ENCODE measurements at regions not wholly inside any gene's neighbourhood (a gene's known extent, or its start where the extent isn't known, plus 50 kb on each side); places are given as distances from the start of the nearest gene placed in this dataset.
A peak's percentile ranks its signal among the peaks of the same experiment; 100 is the strongest.

DNA sequence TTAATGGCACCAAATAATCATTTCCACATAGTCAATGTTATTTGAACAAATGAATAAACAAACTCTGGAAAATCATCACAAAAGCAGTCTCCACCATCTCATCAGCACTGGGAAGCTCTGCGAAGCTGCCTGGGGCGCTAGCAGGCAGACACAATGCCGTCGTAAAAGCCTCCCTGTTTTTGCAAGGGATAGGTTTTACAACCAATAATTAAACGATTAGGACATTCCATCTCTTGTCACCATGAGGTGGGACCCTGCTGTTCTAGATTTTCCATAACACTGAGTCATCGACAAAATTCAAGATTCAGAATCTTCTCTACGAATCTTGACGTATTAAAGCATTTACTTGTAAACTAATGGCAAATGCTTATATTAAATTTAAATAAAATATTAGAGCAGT is 172.8 kb upstream of the AKR1E2 start:
- intact Hi-C loops (cut with DNase I), result no loop called here
- peaks cover 24% of the 10 kb centered on the region for H3K4me1 ChIP-seq
- TF ChIP-seq, protein P1, sequence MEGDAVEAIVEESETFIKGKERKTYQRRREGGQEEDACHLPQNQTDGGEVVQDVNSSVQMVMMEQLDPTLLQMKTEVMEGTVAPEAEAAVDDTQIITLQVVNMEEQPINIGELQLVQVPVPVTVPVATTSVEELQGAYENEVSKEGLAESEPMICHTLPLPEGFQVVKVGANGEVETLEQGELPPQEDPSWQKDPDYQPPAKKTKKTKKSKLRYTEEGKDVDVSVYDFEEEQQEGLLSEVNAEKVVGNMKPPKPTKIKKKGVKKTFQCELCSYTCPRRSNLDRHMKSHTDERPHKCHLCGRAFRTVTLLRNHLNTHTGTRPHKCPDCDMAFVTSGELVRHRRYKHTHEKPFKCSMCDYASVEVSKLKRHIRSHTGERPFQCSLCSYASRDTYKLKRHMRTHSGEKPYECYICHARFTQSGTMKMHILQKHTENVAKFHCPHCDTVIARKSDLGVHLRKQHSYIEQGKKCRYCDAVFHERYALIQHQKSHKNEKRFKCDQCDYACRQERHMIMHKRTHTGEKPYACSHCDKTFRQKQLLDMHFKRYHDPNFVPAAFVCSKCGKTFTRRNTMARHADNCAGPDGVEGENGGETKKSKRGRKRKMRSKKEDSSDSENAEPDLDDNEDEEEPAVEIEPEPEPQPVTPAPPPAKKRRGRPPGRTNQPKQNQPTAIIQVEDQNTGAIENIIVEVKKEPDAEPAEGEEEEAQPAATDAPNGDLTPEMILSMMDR (IDR thresholded peaks at IDR 0.05), result no peak
- H3K4me3 ChIP-seq, result no peak overlapping the region
- no peak for ATAC-seq
- DNase-seq, result no peak
- no peaks in the 10 kb centered on the region for H3K36me3 ChIP-seq
- H3K27ac ChIP-seq, result no peak overlapping the region
- H3K9me3 ChIP-seq, result no peaks in the 10 kb centered on the region
- H3K27me3 ChIP-seq (ENCODE audit: low read depth), result no peaks in the 10 kb centered on the region

DNA sequence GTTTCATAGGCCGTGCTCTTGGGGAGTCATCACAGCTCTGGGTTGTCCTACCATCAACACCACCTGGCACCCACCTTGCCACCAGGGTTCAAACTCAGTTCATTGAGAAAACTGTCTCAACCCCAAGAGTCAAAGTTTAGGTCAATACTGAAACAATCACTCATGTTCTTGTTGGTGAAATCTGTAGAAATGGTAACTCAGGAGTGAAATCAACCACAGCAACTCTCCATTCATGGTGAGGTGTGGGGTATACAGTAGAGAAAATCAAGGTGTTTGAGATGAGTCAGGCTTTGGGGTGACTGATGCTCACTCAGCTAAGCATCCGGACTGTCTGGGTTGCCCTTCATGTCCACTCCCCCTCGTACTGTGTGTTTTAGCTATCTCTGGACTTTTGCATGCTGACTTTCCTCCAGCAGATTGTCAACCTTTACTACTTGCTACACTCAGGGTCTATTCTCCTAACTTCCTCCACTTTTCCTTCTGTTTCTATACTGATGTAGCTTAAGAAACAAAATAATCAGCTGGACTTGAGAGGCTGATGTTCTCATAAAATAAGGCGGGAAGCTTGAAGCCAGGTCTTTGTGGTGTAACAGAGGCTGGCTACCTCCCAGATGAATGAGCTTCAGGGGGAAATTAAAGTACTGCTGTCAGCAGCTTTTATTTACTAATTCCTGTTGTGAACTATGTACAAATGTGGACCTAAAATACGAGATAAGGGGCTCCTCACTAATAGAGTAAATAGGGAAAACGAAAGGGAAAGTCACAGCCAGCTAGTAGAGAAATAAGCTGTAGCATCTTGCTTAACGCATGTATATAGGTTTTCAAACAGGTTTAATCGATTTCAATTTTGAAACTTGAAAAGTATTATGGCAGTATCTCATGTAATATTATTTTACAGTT is 173.6 kb upstream of the AKR1E2 start:
- TF ChIP-seq, protein P1 (IDR thresholded peaks at IDR 0.05), result no peak
- no peaks in the 10 kb centered on the region for H3K36me3 ChIP-seq
- no peaks in the 10 kb centered on the region for H3K27me3 ChIP-seq (ENCODE audit: low read depth)
- no peaks in the 10 kb centered on the region for H3K9me3 ChIP-seq
- no peak overlapping the region for H3K4me3 ChIP-seq
- H3K27ac ChIP-seq, result no peak overlapping the region
- DNase-seq (no peak), ATAC-seq (no peak)
- peaks cover 24% of the 10 kb centered on the region for H3K4me1 ChIP-seq
- intact Hi-C loops (cut with DNase I), result no loop called here

DNA sequence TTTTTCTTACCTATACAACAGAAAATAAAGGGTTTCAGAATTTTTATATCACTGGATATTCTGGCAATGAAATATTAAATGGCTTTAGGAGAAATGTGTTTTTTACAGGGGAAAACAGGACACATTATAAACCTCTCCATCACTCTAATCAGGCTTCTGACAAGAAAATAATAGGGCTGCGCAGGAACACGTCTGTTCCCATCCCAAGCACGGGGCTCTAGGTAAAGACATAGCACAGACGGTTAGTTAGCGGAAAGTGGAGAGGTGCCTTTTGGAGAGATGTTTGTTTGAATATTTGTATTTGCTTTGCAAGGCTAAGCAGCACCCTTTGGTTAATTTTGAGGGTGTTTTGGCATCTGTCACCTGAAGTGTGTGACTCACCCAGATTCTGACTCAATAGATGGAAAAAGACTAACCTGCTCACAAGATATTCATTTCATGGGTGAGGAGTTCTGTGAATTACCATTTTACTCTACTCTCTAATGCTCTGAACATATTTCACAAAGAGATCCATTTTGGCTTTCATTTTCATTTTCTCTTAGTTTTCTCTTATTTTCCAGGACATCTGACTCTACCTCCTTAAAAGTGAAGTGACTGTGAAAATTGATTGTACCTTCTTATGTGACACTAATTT is 174.5 kb upstream of the AKR1E2 start:
- Histone ChIP-seq H3K27ac (no peak overlapping the region), H3K36me3 (no peaks in the 10 kb centered on the region), H3K9me3 (no peaks in the 10 kb centered on the region), H3K4me1 (peaks cover 21% of the 10 kb centered on the region), H3K4me3 (no peak overlapping the region), H3K27me3 (ENCODE audit: low read depth) (no peaks in the 10 kb centered on the region)
- DNase-seq (no peak), ATAC-seq (peak in 1 of 2 donors; percentile 37)
- intact Hi-C loops (cut with DNase I), result no loop called here
- TF ChIP-seq, protein P1 (IDR thresholded peaks at IDR 0.05), result no peak

DNA sequence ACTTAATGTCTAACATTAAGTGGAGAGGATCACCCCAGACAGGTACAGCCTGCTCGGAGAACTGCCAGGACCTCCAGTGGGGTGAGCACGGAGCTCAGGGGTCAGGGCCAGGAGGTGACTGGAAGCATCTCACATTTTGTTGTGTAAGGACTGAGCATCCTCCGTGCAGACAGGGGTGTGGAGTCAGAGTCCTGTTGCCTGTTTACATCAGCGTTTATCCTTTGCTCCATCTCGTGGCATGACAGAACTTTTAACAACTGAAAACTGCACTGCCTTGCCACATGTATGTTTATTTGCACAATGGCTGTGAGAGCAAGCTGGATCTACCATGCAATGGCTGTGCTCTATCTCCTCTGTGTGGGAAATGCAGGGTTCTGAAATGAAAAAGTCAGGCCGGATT is 175.4 kb upstream of the AKR1E2 start:
- TF ChIP-seq, protein P1 (IDR thresholded peaks at IDR 0.05), result no peak
- H3K9me3 ChIP-seq, result no peaks in the 10 kb centered on the region
- no peaks in the 10 kb centered on the region for H3K27me3 ChIP-seq (ENCODE audit: low read depth)
- peak; percentile 17 to 46 for ATAC-seq
- DNase-seq, result no peak
- intact Hi-C loops (cut with DNase I), result no loop called here
- peaks cover 13% of the 10 kb centered on the region for H3K4me1 ChIP-seq
- no peaks in the 10 kb centered on the region for H3K36me3 ChIP-seq
- H3K27ac ChIP-seq, result no peak overlapping the region
- H3K4me3 ChIP-seq, result no peak overlapping the region

DNA sequence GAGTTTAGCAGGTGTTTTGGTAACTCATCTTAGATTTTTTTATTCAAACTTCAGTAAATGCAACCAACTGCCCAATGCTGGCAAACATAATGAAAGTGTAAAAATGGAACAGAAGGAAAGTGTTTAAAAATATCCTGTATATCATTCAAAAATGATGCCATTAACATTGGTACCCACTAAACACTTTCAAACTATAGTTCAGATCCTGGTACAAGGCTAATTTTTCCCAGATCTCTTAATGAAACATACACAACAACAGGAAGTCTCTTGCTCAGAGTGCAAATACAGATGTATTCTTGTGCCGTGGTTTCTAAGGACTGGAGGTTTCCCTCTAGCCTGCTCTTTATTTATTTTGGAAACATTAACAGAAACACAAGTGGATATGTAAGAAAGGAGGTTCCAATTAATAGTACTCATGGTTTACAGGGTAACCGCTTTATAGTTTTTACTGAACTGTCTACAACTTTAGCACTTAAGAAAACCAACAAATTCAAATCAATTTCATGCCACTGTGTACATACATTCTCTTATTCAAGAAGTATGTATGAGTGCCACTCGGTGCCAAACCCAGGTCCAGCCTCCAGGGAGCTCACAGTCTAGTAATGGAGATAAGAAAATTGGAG is 176.0 kb upstream of the AKR1E2 start:
- Histone ChIP-seq H3K4me1 (peaks cover 13% of the 10 kb centered on the region), H3K27ac (no peak overlapping the region), H3K4me3 (no peak overlapping the region), H3K9me3 (no peaks in the 10 kb centered on the region), H3K36me3 (no peaks in the 10 kb centered on the region), H3K27me3 (ENCODE audit: low read depth) (no peaks in the 10 kb centered on the region)
- intact Hi-C loops (cut with DNase I), result no loop called here
- DNase-seq (no peak), ATAC-seq (peak; percentile 70 to 82)
- TF ChIP-seq, protein P1 (IDR thresholded peaks at IDR 0.05), result no peak

All from lower lobe of right lung (tissue), 2 donors.